Fibroblast of lung (primary cell): ENCODE measurements at regions not wholly inside any gene's neighbourhood (a gene's known extent, or its start where the extent isn't known, plus 50 kb on each side); places are given as distances from the start of the nearest gene placed in this dataset.

Source experiments
- EZH2 ChIP-seq: IDR thresholded peaks from 2 replicates; pipeline ENCODE4 v1.5.1; 2012; ENCODE audit warnings: low read length, control low read depth, mild to moderate bottlenecking; ENCODE audit errors: missing control alignments
- TF ChIP-seq, protein P1 (sequence below), 2 donors: IDR thresholded peaks in 1 of 2; conservative IDR thresholded peaks in 1 of 2; 1 replicate in 1 of 2; 2 replicates in 1 of 2; pipeline ENCODE4 v1.5.1; 2011 to 2012; ENCODE audit warnings: low read length in 2 of 2, control low read depth in 1 of 2, inconsistent platforms in 1 of 2, low read depth in 1 of 2, mild to moderate bottlenecking in 1 of 2

DNA sequence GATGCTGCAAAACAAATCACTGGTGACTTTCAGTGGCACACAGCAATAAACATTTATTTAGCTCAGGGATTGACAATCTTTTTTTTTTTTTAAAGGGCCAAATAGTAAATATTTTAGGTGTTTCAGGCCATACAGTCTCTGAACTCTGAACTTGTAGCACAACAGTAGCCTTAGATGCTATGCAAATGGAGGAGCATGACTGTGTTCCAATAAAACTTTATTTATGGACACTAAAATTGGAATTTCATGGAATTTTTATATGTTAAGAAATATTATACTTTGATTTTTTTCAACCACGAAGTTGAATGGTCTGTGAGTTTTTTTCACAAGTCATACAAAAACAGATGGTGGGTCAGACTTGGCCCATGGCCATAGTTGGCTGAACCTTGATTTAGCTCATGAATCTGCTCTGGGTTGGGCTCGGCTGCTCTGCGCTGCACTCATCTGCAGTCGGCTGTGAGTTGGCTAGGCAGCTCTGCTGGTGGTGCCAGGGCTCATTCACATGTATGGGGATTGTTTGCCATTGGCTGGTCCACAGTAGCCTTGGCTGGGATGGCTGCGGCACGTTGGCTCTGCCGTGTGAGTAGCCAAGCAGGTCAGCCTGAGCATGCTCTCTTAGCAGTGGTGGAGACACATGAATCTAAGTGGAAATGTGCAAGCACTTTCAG is 231.7 kb upstream of the PGRMC2 start:
- TF ChIP-seq, protein P1, sequence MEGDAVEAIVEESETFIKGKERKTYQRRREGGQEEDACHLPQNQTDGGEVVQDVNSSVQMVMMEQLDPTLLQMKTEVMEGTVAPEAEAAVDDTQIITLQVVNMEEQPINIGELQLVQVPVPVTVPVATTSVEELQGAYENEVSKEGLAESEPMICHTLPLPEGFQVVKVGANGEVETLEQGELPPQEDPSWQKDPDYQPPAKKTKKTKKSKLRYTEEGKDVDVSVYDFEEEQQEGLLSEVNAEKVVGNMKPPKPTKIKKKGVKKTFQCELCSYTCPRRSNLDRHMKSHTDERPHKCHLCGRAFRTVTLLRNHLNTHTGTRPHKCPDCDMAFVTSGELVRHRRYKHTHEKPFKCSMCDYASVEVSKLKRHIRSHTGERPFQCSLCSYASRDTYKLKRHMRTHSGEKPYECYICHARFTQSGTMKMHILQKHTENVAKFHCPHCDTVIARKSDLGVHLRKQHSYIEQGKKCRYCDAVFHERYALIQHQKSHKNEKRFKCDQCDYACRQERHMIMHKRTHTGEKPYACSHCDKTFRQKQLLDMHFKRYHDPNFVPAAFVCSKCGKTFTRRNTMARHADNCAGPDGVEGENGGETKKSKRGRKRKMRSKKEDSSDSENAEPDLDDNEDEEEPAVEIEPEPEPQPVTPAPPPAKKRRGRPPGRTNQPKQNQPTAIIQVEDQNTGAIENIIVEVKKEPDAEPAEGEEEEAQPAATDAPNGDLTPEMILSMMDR (conservative IDR thresholded peaks at IDR 0.05 in 1 of 2, IDR thresholded peaks at IDR 0.05 in 1 of 2; ENCODE audit: low read depth in 1 of 2, low read length in 2 of 2), result no peak
- no peak for TF ChIP-seq EZH2
